ENCODE measurements at regions not wholly inside any gene's neighbourhood (a gene's known extent, or its start where the extent isn't known, plus 50 kb on each side); places are given as distances from the start of the nearest gene placed in this dataset.

- DNase-seq: no peak
These were observed 273.6 kb upstream of the TAS2R1 start for GRCh38 chr5:9903801-9904200.

- no peak for DNase-seq
These were observed 268.2 kb upstream of the TAS2R1 start for GRCh38 chr5:9898319-9898718.

- DNase-seq: no peak
These were observed 265.1 kb upstream of the TAS2R1 start for GRCh38 chr5:9895302-9895645.

- no peak for DNase-seq
These were observed 264.6 kb upstream of the TAS2R1 start for GRCh38 chr5:9894571-9895301.

- no peak for DNase-seq
These were observed 262.5 kb upstream of the TAS2R1 start for GRCh38 chr5:9892696-9893095.

GRCh38 chr5:9889511-9889910 is 259.4 kb upstream of the TAS2R1 start:
- DNase-seq: no peak

- DNase-seq: no peak
These were observed 258.4 kb upstream of the TAS2R1 start for GRCh38 chr5:9888501-9888901.

- no peak for DNase-seq
These were observed 255.0 kb upstream of the TAS2R1 start for GRCh38 chr5:9885164-9885563.

- no peak for DNase-seq
These were observed 248.1 kb upstream of the TAS2R1 start for GRCh38 chr5:9878206-9878605.

GRCh38 chr5:9877488-9877887 is 247.3 kb upstream of the TAS2R1 start:
- DNase-seq: no peak

GRCh38 chr5:9876451-9876850 is 246.3 kb upstream of the TAS2R1 start:
- DNase-seq: no peak

GRCh38 chr5:9869616-9870288 is 239.6 kb upstream of the TAS2R1 start:
- DNase-seq: no peak

- no peak for DNase-seq
These were observed 235.4 kb upstream of the TAS2R1 start for GRCh38 chr5:9865574-9865973.

- DNase-seq: no peak
These were observed 234.6 kb upstream of the TAS2R1 start for GRCh38 chr5:9864791-9865190.

- no peak for DNase-seq
These were observed 233.3 kb upstream of the TAS2R1 start for GRCh38 chr5:9863486-9863885.

GRCh38 chr5:9861666-9862256 is 231.6 kb upstream of the TAS2R1 start:
- no peak for DNase-seq

GRCh38 chr5:9859808-9860207 is 229.7 kb upstream of the TAS2R1 start:
- no peak for DNase-seq

GRCh38 chr5:9858043-9858442 is 227.9 kb upstream of the TAS2R1 start:
- DNase-seq: no peak

GRCh38 chr5:9853309-9853708 is 223.2 kb upstream of the TAS2R1 start:
- DNase-seq: no peak

- no peak for DNase-seq
These were observed 222.5 kb upstream of the TAS2R1 start for GRCh38 chr5:9852671-9853070.

GRCh38 chr5:9851458-9851857 is 221.3 kb upstream of the TAS2R1 start:
- DNase-seq: no peak

- DNase-seq: no peak
These were observed 220.3 kb upstream of the TAS2R1 start for GRCh38 chr5:9850456-9850855.

- DNase-seq: no peak
These were observed 217.5 kb upstream of the TAS2R1 start for GRCh38 chr5:9847631-9848030.

- DNase-seq: no peak
These were observed 215.0 kb upstream of the TAS2R1 start for GRCh38 chr5:9845185-9845584.

Data from dermis blood vessel endothelial cell (primary cell).